IMR-90 (cell line): ENCODE measurements at regions not wholly inside any gene's neighbourhood (a gene's known extent, or its start where the extent isn't known, plus 50 kb on each side); places are given as distances from the start of the nearest gene placed in this dataset.

ENCODE experiments used
- CEBPB ChIP-seq: IDR thresholded peaks from 2 replicates; pipeline ENCODE4 v1.6.1; 2012; ENCODE audit warnings: low read depth, low read length, improper control_type of control experiment
- FOS ChIP-seq: fragments of 150-350 bp; IDR thresholded peaks from 2 replicates; pipeline ENCODE4 v1.6.1; 2016; ENCODE audit warnings: low read depth, low read length
- MAZ ChIP-seq: IDR thresholded peaks from 2 replicates; pipeline ENCODE4 v1.6.1; 2012; ENCODE audit warnings: low read depth, mild to moderate bottlenecking, low read length, improper control_type of control experiment, moderate library complexity, borderline replicate concordance
- MXI1 ChIP-seq: IDR thresholded peaks from 2 replicates; pipeline ENCODE4 v1.6.1; 2012; ENCODE audit warnings: low read depth, mild to moderate bottlenecking, low read length, moderate library complexity, borderline replicate concordance
- NFE2L2 ChIP-seq: fragments of 150-350 bp; IDR thresholded peaks from 2 replicates; pipeline ENCODE4 v1.6.1; 2016; ENCODE audit warnings: low read depth, mild to moderate bottlenecking, low read length
- POLR2A ChIP-seq: IDR thresholded peaks from 2 replicates; pipeline ENCODE4 v1.6.1; 2012; ENCODE audit warnings: mild to moderate bottlenecking, low read depth, low read length
- RAD21 ChIP-seq: IDR thresholded peaks from 2 replicates; pipeline ENCODE4 v1.6.1; 2012; ENCODE audit warnings: low read length, improper control_type of control experiment
- RCOR1 ChIP-seq: IDR thresholded peaks from 2 replicates; pipeline ENCODE4 v1.6.1; 2012; ENCODE audit warnings: mild to moderate bottlenecking, low read length, improper control_type of control experiment; ENCODE audit not compliant: insufficient replicate concordance
- RFX5 ChIP-seq: IDR thresholded peaks from 2 replicates; pipeline ENCODE4 v1.8.0; 2012; ENCODE audit warnings: low read depth, mild to moderate bottlenecking, low read length, moderate library complexity
- SMC3 ChIP-seq: fragments of 150-350 bp; IDR thresholded peaks from 2 replicates; pipeline ENCODE4 v1.6.1; 2016; ENCODE audit warnings: low read depth, mild to moderate bottlenecking, antibody characterized with exemption, low read length, moderate library complexity
- TF ChIP-seq, protein P1 (sequence below): conservative IDR thresholded peaks from 2 replicates; pipeline ENCODE4 v1.5.1; 2012; ENCODE audit warnings: mild to moderate bottlenecking, low read depth, low read length, improper control_type of control experiment
- TF ChIP-seq, protein P2 (sequence below): fragments of 150-350 bp; IDR thresholded peaks from 2 replicates; pipeline ENCODE4 v1.6.1; 2017; ENCODE audit warnings: mild to moderate bottlenecking, antibody characterized with exemption, low read length, low read depth

DNA sequence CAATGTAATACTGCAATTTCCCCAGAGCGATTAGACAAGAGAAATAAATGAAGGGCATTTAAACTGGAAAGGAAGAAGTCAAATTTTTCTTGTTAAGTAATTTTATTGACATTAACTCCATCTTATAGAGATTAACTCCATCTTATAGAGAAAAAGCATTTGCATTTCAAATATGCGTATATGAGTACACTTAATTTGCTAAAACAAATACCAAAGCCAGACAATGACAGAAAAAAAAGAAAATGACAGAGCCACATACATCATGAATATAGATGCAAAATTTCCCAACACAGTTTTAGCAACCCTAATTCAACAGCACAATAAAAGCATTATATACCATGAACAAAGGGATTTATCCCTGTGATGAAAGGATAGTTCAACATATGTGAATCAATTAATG lies 1293.1 kb upstream of the EYS start:
- TF ChIP-seq, protein P1, sequence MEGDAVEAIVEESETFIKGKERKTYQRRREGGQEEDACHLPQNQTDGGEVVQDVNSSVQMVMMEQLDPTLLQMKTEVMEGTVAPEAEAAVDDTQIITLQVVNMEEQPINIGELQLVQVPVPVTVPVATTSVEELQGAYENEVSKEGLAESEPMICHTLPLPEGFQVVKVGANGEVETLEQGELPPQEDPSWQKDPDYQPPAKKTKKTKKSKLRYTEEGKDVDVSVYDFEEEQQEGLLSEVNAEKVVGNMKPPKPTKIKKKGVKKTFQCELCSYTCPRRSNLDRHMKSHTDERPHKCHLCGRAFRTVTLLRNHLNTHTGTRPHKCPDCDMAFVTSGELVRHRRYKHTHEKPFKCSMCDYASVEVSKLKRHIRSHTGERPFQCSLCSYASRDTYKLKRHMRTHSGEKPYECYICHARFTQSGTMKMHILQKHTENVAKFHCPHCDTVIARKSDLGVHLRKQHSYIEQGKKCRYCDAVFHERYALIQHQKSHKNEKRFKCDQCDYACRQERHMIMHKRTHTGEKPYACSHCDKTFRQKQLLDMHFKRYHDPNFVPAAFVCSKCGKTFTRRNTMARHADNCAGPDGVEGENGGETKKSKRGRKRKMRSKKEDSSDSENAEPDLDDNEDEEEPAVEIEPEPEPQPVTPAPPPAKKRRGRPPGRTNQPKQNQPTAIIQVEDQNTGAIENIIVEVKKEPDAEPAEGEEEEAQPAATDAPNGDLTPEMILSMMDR = no peak
- no peak for TF ChIP-seq RFX5
- TF ChIP-seq MAZ = no peak
- no peak for TF ChIP-seq POLR2A
- TF ChIP-seq, protein P2, sequence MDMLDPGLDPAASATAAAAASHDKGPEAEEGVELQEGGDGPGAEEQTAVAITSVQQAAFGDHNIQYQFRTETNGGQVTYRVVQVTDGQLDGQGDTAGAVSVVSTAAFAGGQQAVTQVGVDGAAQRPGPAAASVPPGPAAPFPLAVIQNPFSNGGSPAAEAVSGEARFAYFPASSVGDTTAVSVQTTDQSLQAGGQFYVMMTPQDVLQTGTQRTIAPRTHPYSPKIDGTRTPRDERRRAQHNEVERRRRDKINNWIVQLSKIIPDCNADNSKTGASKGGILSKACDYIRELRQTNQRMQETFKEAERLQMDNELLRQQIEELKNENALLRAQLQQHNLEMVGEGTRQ = no peak
- no peak for TF ChIP-seq NFE2L2
- TF ChIP-seq CEBPB = no peak
- no peak for TF ChIP-seq SMC3
- no peak for TF ChIP-seq RCOR1
- no peak for TF ChIP-seq RAD21
- no peak for TF ChIP-seq FOS
- no peak for TF ChIP-seq MXI1
